ENCODE measurements at regions not wholly inside any gene's neighbourhood (a gene's known extent, or its start where the extent isn't known, plus 50 kb on each side); places are given as distances from the start of the nearest gene placed in this dataset.

GRCh38 chr5:3997670-3998069, 402.0 kb downstream of the IRX1 start:
- Histone ChIP-seq H3K4me1 (ENCODE audit: control insufficient read depth in 3 of 3, insufficient read depth in 2 of 3, low read depth in 1 of 3, low read length in 2 of 3) (no peaks in the 10 kb centered on the region), H3K36me3 (ENCODE audit: control insufficient read depth in 3 of 3, insufficient read depth in 2 of 3, low read depth in 1 of 3, low read length in 3 of 3) (no peaks in the 10 kb centered on the region), H3K27ac (ENCODE audit: low read depth in 1 of 3, low read length in 2 of 3) (no peak overlapping the region), H3K27me3 (ENCODE audit: control insufficient read depth in 3 of 3, insufficient read depth in 3 of 3, low read length in 3 of 3) (no peaks in the 10 kb centered on the region), H3K4me3 (ENCODE audit: low read depth in 1 of 3, low read length in 3 of 3) (no peak overlapping the region), H3K9me3 (ENCODE audit: control insufficient read depth in 2 of 2, insufficient read depth in 1 of 2, low read depth in 1 of 2, low read length in 1 of 2) (peaks cover 0 to 20% of the 10 kb centered on the region in 2 donors)
- DNase-seq (no peak), FAIRE-seq (no peak)
- 92 to 96% (median 95%) methylated on average over 4 of the region's 4 CpGs for WGBS, 3 donors

DNA sequence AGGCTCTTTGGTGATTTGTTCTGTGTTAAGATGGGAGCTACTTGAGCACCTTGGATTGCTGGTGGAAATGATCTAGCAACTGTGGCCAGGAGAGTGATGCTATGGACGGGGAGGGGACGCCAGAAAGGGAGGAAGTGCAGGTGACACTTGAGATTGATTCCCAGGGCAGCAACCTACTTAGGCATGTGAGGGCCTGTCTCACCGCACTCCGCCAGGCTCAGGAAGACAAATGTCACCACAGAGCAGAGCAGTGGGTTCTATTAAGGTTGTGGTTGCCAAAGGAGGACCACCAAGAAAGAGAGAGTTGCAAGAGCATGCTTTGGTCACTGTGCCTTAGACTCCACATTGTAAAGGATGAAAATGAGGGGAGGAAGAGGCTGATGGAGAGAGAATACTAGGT, 404.3 kb downstream of the IRX1 start:
- no peak for FAIRE-seq
- DNase-seq, result no peak
- H3K36me3 ChIP-seq (ENCODE audit: control insufficient read depth in 3 of 3, insufficient read depth in 2 of 3, low read depth in 1 of 3, low read length in 3 of 3), result no peaks in the 10 kb centered on the region
- no peak overlapping the region for H3K4me3 ChIP-seq (ENCODE audit: low read depth in 1 of 3, low read length in 3 of 3)
- H3K27me3 ChIP-seq (ENCODE audit: control insufficient read depth in 3 of 3, insufficient read depth in 3 of 3, low read length in 3 of 3), result no peaks in the 10 kb centered on the region
- peaks cover 0 to 13% of the 10 kb centered on the region in 2 donors for H3K9me3 ChIP-seq (ENCODE audit: control insufficient read depth in 2 of 2, insufficient read depth in 1 of 2, low read depth in 1 of 2, low read length in 1 of 2)
- no peaks in the 10 kb centered on the region for H3K4me1 ChIP-seq (ENCODE audit: control insufficient read depth in 3 of 3, insufficient read depth in 2 of 3, low read depth in 1 of 3, low read length in 2 of 3)
- 74 to 86% (median 84%) methylated on average over 4 of the region's 4 CpGs for WGBS, 3 donors
- H3K27ac ChIP-seq (ENCODE audit: low read depth in 1 of 3, low read length in 2 of 3), result no peak overlapping the region

- DNase-seq (no peak), FAIRE-seq (no peak)
- H3K4me1 ChIP-seq (ENCODE audit: control insufficient read depth in 3 of 3, insufficient read depth in 2 of 3, low read depth in 1 of 3, low read length in 2 of 3), result no peaks in the 10 kb centered on the region
- no peak overlapping the region for H3K4me3 ChIP-seq (ENCODE audit: low read depth in 1 of 3, low read length in 3 of 3)
- peaks cover 0 to 13% of the 10 kb centered on the region in 2 donors for H3K9me3 ChIP-seq (ENCODE audit: control insufficient read depth in 2 of 2, insufficient read depth in 1 of 2, low read depth in 1 of 2, low read length in 1 of 2)
- 57 to 62% (median 58%) methylated on average over 12 of the region's 12 CpGs for WGBS, 3 donors
- H3K36me3 ChIP-seq (ENCODE audit: control insufficient read depth in 3 of 3, insufficient read depth in 2 of 3, low read depth in 1 of 3, low read length in 3 of 3), result no peaks in the 10 kb centered on the region
- no peak overlapping the region for H3K27ac ChIP-seq (ENCODE audit: low read depth in 1 of 3, low read length in 2 of 3)
- H3K27me3 ChIP-seq (ENCODE audit: control insufficient read depth in 3 of 3, insufficient read depth in 3 of 3, low read length in 3 of 3), result no peaks in the 10 kb centered on the region
Measured at GRCh38 chr5:4001004-4001403, 405.4 kb downstream of the IRX1 start.

- Histone ChIP-seq H3K27me3 (ENCODE audit: control insufficient read depth in 3 of 3, insufficient read depth in 3 of 3, low read length in 3 of 3) (no peaks in the 10 kb centered on the region), H3K27ac (ENCODE audit: low read depth in 1 of 3, low read length in 2 of 3) (no peak overlapping the region), H3K9me3 (ENCODE audit: control insufficient read depth in 2 of 2, insufficient read depth in 1 of 2, low read depth in 1 of 2, low read length in 1 of 2) (peaks cover 0 to 13% of the 10 kb centered on the region in 2 donors), H3K4me3 (ENCODE audit: low read depth in 1 of 3, low read length in 3 of 3) (no peak overlapping the region), H3K4me1 (ENCODE audit: control insufficient read depth in 3 of 3, insufficient read depth in 2 of 3, low read depth in 1 of 3, low read length in 2 of 3) (no peaks in the 10 kb centered on the region), H3K36me3 (ENCODE audit: control insufficient read depth in 3 of 3, insufficient read depth in 2 of 3, low read depth in 1 of 3, low read length in 3 of 3) (no peaks in the 10 kb centered on the region)
- FAIRE-seq, result no peak
- 63 to 67% (median 65%) methylated on average over 10 of the region's 10 CpGs for WGBS, 3 donors
- no peak for DNase-seq
Measured at GRCh38 chr5:4001758-4002533, 406.3 kb downstream of the IRX1 start.

- no peak for DNase-seq
- Histone ChIP-seq H3K27me3 (ENCODE audit: control insufficient read depth in 3 of 3, insufficient read depth in 3 of 3, low read length in 3 of 3) (no peaks in the 10 kb centered on the region), H3K4me3 (ENCODE audit: low read depth in 1 of 3, low read length in 3 of 3) (no peak overlapping the region), H3K9me3 (ENCODE audit: control insufficient read depth in 2 of 2, insufficient read depth in 1 of 2, low read depth in 1 of 2, low read length in 1 of 2) (peaks cover 0 to 13% of the 10 kb centered on the region in 2 donors), H3K4me1 (ENCODE audit: control insufficient read depth in 3 of 3, insufficient read depth in 2 of 3, low read depth in 1 of 3, low read length in 2 of 3) (no peaks in the 10 kb centered on the region), H3K27ac (ENCODE audit: low read depth in 1 of 3, low read length in 2 of 3) (no peak overlapping the region), H3K36me3 (ENCODE audit: control insufficient read depth in 3 of 3, insufficient read depth in 2 of 3, low read depth in 1 of 3, low read length in 3 of 3) (no peaks in the 10 kb centered on the region)
- 83 to 84% (median 84%) methylated on average over 11 of the region's 11 CpGs for WGBS, 3 donors
- no peak for FAIRE-seq
Measured at GRCh38 chr5:4005335-4005734, 409.7 kb downstream of the IRX1 start.

GRCh38 chr5:4007001-4007400, 411.4 kb downstream of the IRX1 start:
- 95 to 99% (median 97%) methylated on average over 3 of the region's 3 CpGs for WGBS, 3 donors
- Histone ChIP-seq H3K36me3 (ENCODE audit: control insufficient read depth in 3 of 3, insufficient read depth in 2 of 3, low read depth in 1 of 3, low read length in 3 of 3) (no peaks in the 10 kb centered on the region), H3K4me3 (ENCODE audit: low read depth in 1 of 3, low read length in 3 of 3) (no peak overlapping the region), H3K9me3 (ENCODE audit: control insufficient read depth in 2 of 2, insufficient read depth in 1 of 2, low read depth in 1 of 2, low read length in 1 of 2) (peaks cover 0 to 10% of the 10 kb centered on the region in 2 donors), H3K27me3 (ENCODE audit: control insufficient read depth in 3 of 3, insufficient read depth in 3 of 3, low read length in 3 of 3) (no peaks in the 10 kb centered on the region), H3K27ac (ENCODE audit: low read depth in 1 of 3, low read length in 2 of 3) (no peak overlapping the region), H3K4me1 (ENCODE audit: control insufficient read depth in 3 of 3, insufficient read depth in 2 of 3, low read depth in 1 of 3, low read length in 2 of 3) (no peaks in the 10 kb centered on the region)
- DNase-seq (no peak), FAIRE-seq (no peak)

DNA sequence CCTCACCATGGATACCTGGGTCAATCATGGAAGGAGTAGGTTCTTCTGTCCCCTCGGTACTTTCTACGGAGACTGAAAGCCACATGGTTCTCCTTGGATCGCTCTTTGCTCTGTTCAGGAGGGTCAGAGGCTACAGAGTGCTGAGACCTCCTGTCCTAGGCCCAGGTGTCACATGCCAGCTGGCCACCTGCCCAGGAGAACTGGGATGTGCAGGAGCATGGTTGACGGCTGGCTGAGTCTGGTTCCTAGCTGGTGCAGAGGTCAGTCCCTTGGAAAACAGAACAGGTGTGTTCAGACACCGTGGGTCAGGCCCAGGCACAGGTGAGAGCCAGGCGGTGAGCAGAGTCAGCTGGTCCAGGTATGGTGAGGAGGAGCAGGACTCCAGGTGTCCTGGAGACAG, 416.3 kb downstream of the IRX1 start:
- Histone ChIP-seq H3K27me3 (ENCODE audit: control insufficient read depth in 3 of 3, insufficient read depth in 3 of 3, low read length in 3 of 3) (no peaks in the 10 kb centered on the region), H3K27ac (ENCODE audit: low read depth in 1 of 3, low read length in 2 of 3) (no peak overlapping the region), H3K4me3 (ENCODE audit: low read depth in 1 of 3, low read length in 3 of 3) (no peak overlapping the region), H3K9me3 (ENCODE audit: control insufficient read depth in 2 of 2, insufficient read depth in 1 of 2, low read depth in 1 of 2, low read length in 1 of 2) (no peaks in the 10 kb centered on the region), H3K36me3 (ENCODE audit: control insufficient read depth in 3 of 3, insufficient read depth in 2 of 3, low read depth in 1 of 3, low read length in 3 of 3) (no peaks in the 10 kb centered on the region), H3K4me1 (ENCODE audit: control insufficient read depth in 3 of 3, insufficient read depth in 2 of 3, low read depth in 1 of 3, low read length in 2 of 3) (no peaks in the 10 kb centered on the region)
- no peak for DNase-seq
- WGBS, 3 donors, result 56 to 84% (median 67%) methylated on average over 6 of the region's 6 CpGs
- FAIRE-seq, result no peak

- WGBS, 3 donors, result 79 to 80% (median 80%) methylated on average over 20 of the region's 20 CpGs
- no peak for FAIRE-seq
- no peak for DNase-seq
Measured at GRCh38 chr5:4013106-4013898, 417.7 kb downstream of the IRX1 start.

More at GRCh38 chr5:4013106-4013898, 417.7 kb downstream of the IRX1 start:
- Histone ChIP-seq H3K4me3 (ENCODE audit: low read depth in 1 of 3, low read length in 3 of 3) (no peak overlapping the region), H3K36me3 (ENCODE audit: control insufficient read depth in 3 of 3, insufficient read depth in 2 of 3, low read depth in 1 of 3, low read length in 3 of 3) (no peaks in the 10 kb centered on the region), H3K27ac (ENCODE audit: low read depth in 1 of 3, low read length in 2 of 3) (no peak overlapping the region), H3K27me3 (ENCODE audit: control insufficient read depth in 3 of 3, insufficient read depth in 3 of 3, low read length in 3 of 3) (no peaks in the 10 kb centered on the region), H3K9me3 (ENCODE audit: control insufficient read depth in 2 of 2, insufficient read depth in 1 of 2, low read depth in 1 of 2, low read length in 1 of 2) (no peaks in the 10 kb centered on the region), H3K4me1 (ENCODE audit: control insufficient read depth in 3 of 3, insufficient read depth in 2 of 3, low read depth in 1 of 3, low read length in 2 of 3) (no peaks in the 10 kb centered on the region)

Data from small intestine (tissue), 7 donors.